ENCODE measurements at regions not wholly inside any gene's neighbourhood (a gene's known extent, or its start where the extent isn't known, plus 50 kb on each side); places are given as distances from the start of the nearest gene placed in this dataset.

- TF ChIP-seq GATA2 (IDR thresholded peaks at IDR 0.05; ENCODE audit: low read depth, low read length) (no peak), GATA3 (IDR thresholded peaks at IDR 0.05; ENCODE audit: low read depth, low read length) (no peak)
These were observed 118.8 kb upstream of the PALMD start for GRCh38 chr1:99527078-99527477.

Data from SH-SY5Y (cell line).